ENCODE measurements at regions not wholly inside any gene's neighbourhood (a gene's known extent, or its start where the extent isn't known, plus 50 kb on each side); places are given as distances from the start of the nearest gene placed in this dataset.
"Not testable (repeated sequence)": the region's sequence is repeated elsewhere in the genome, so short reads cannot be mapped to it uniquely, and the experiment has no call there.

GRCh38 chrX:82738313-82738712, 769.8 kb upstream of the POU3F4 start:
- TF ChIP-seq POLR2A (IDR thresholded peaks at IDR 0.05; ENCODE audit: extremely low read depth, insufficient read length); MAX (IDR thresholded peaks at IDR 0.05; ENCODE audit: low read depth, low read length); MYC (IDR thresholded peaks at IDR 0.05; ENCODE audit: low read depth, low read length): not testable (repeated sequence)
- TF ChIP-seq, protein P1, sequence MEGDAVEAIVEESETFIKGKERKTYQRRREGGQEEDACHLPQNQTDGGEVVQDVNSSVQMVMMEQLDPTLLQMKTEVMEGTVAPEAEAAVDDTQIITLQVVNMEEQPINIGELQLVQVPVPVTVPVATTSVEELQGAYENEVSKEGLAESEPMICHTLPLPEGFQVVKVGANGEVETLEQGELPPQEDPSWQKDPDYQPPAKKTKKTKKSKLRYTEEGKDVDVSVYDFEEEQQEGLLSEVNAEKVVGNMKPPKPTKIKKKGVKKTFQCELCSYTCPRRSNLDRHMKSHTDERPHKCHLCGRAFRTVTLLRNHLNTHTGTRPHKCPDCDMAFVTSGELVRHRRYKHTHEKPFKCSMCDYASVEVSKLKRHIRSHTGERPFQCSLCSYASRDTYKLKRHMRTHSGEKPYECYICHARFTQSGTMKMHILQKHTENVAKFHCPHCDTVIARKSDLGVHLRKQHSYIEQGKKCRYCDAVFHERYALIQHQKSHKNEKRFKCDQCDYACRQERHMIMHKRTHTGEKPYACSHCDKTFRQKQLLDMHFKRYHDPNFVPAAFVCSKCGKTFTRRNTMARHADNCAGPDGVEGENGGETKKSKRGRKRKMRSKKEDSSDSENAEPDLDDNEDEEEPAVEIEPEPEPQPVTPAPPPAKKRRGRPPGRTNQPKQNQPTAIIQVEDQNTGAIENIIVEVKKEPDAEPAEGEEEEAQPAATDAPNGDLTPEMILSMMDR (IDR thresholded peaks at IDR 0.05; ENCODE audit: low read depth, low read length) = not testable (repeated sequence)
